ENCODE measurements at regions not wholly inside any gene's neighbourhood (a gene's known extent, or its start where the extent isn't known, plus 50 kb on each side); places are given as distances from the start of the nearest gene placed in this dataset.

DNA sequence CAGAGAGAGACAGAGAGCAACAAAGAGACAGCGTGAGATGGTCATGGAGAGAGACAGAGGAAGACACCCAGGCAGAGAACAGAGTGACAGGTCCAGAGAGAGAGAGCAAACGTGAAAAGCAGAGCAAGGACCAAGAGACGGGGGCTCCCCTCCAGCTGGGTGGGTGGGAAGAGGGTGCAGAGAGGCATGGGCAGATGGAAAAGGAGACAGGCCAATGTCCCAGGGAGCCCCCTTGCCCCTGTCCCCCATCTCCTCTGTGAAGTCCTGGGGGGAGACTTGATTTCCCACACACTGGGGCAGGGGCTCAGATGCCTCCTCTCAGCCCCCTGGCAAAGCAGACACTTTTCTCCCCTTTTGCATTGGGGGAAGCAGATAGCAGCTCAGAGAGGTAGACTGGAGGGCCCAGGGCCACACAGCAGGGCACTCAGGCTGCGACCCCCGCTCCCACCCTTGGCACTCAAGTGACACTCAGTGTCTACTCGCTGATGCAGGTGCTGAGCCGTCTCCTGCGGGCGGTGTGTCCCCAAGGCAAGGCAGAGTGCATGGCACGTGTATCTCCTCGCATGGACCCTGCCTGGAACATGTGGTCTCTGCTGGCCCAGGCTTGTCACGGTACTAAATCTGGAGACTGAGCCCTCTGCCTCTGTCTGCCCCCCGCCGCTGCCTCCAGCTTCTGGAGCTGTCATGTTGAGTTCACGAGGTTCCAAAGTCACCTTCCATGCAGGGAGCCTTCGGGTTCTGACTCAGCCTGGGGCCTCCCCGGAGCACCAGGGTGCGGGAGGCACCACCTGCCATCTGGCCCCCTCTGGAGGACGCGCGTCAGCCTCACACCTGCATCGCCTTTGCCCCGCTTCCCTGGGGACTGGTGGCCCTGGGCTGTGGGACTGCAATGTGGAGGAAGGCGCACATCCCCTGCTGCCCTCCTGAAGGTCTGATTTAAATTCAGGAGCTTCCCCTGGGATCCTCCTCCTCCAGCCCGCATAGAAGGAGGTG is 215.9 kb upstream of the GSE1 start:
- Histone ChIP-seq H3K27ac (ENCODE audit: low read depth in 1 of 2, low read length in 2 of 2) (no peak overlapping the region), H3K9me3 (replicated peaks in 1 of 2; ENCODE audit: control insufficient read depth in 1 of 2, insufficient read depth in 1 of 2, low read length in 2 of 2) (peaks cover 0 to 4% of the 10 kb centered on the region in 2 donors), H3K4me2 (replicated peaks; ENCODE audit: extremely low read depth, low read length, poor library complexity, severe bottlenecking) (no peak overlapping the region), H3K36me3 (replicated peaks in 1 of 2; ENCODE audit: control insufficient read depth in 1 of 2, insufficient read depth in 2 of 2, low read length in 2 of 2) (no peaks in the 10 kb centered on the region), H3K79me2 (ENCODE audit: insufficient read depth, low read length) (no peaks in the 10 kb centered on the region), H3K4me1 (ENCODE audit: control insufficient read depth in 1 of 2, insufficient read depth in 2 of 2, low read length in 2 of 2) (no peaks in the 10 kb centered on the region), H3K4me3 (replicated peaks in 1 of 3; ENCODE audit: low read depth in 2 of 3, low read length in 3 of 3) (no peak overlapping the region), H3K27me3 (ENCODE audit: control insufficient read depth in 2 of 2, insufficient read depth in 2 of 2, low read length in 2 of 2) (peaks cover 0 to 12% of the 10 kb centered on the region in 2 donors), H3K9ac (ENCODE audit: insufficient read depth, low read length, poor library complexity, severe bottlenecking) (no peak overlapping the region), H4K20me1 (ENCODE audit: insufficient read depth, low read length) (no peaks in the 10 kb centered on the region), H2AFZ (ENCODE audit: insufficient read depth, low read depth, low read length, poor library complexity, severe bottlenecking) (no peak overlapping the region)
- WGBS (ENCODE audit: insufficient coverage): 85% methylated on average over 22 of the region's 25 CpGs
- intact Hi-C loops (cut with micrococcal nuclease): no loop called here
- Mint-ChIP-seq H3K9me3 (no peaks in the 10 kb centered on the region), H3K4me1 (no peaks in the 10 kb centered on the region), H3K4me3 (no peak overlapping the region), H3K36me3 (no peaks in the 10 kb centered on the region), H3K27me3 (ENCODE audit: low read depth in 3 of 3) (peaks cover 19 to 31% (median 20%) of the 10 kb centered on the region in 3 donors), H3K27ac (no peak overlapping the region)
- TF ChIP-seq, protein P1, sequence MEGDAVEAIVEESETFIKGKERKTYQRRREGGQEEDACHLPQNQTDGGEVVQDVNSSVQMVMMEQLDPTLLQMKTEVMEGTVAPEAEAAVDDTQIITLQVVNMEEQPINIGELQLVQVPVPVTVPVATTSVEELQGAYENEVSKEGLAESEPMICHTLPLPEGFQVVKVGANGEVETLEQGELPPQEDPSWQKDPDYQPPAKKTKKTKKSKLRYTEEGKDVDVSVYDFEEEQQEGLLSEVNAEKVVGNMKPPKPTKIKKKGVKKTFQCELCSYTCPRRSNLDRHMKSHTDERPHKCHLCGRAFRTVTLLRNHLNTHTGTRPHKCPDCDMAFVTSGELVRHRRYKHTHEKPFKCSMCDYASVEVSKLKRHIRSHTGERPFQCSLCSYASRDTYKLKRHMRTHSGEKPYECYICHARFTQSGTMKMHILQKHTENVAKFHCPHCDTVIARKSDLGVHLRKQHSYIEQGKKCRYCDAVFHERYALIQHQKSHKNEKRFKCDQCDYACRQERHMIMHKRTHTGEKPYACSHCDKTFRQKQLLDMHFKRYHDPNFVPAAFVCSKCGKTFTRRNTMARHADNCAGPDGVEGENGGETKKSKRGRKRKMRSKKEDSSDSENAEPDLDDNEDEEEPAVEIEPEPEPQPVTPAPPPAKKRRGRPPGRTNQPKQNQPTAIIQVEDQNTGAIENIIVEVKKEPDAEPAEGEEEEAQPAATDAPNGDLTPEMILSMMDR (IDR thresholded peaks at IDR 0.05): no peak
- DNase-seq: no peak

DNA sequence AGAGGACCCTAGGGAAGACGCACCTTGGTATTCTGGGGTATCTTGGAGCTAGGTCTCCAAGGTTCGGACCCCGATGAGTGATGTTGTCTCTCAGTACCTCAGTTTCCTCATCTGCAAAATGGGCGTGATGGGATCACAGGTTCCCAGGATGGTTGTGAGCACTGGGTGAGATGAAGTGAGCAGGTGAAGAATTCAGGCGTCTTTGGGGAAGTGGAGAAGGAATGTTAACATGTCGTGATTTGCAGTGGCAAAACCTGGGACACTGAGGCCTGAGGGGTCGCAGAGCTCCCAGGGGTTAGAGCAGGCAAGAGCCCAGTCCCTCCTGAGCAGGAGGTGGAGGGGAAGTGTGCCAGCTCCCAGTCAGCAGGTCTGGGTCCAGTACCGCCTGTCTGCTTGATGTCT is 215.1 kb upstream of the GSE1 start:
- no peak overlapping the region for H3K4me3 Mint-ChIP-seq
- Histone ChIP-seq H3K9ac (ENCODE audit: insufficient read depth, low read length, poor library complexity, severe bottlenecking) (no peak overlapping the region), H4K20me1 (ENCODE audit: insufficient read depth, low read length) (no peaks in the 10 kb centered on the region), H2AFZ (ENCODE audit: insufficient read depth, low read depth, low read length, poor library complexity, severe bottlenecking) (no peak overlapping the region), H3K4me1 (ENCODE audit: control insufficient read depth in 1 of 2, insufficient read depth in 2 of 2, low read length in 2 of 2) (no peaks in the 10 kb centered on the region), H3K27ac (ENCODE audit: low read depth in 1 of 2, low read length in 2 of 2) (no peak overlapping the region), H3K79me2 (ENCODE audit: insufficient read depth, low read length) (no peaks in the 10 kb centered on the region), H3K9me3 (replicated peaks in 1 of 2; ENCODE audit: control insufficient read depth in 1 of 2, insufficient read depth in 1 of 2, low read length in 2 of 2) (peaks cover 0 to 4% of the 10 kb centered on the region in 2 donors), H3K36me3 (replicated peaks in 1 of 2; ENCODE audit: control insufficient read depth in 1 of 2, insufficient read depth in 2 of 2, low read length in 2 of 2) (no peaks in the 10 kb centered on the region), H3K27me3 (ENCODE audit: control insufficient read depth in 2 of 2, insufficient read depth in 2 of 2, low read length in 2 of 2) (peaks cover 0 to 12% of the 10 kb centered on the region in 2 donors), H3K4me3 (replicated peaks in 1 of 3; ENCODE audit: low read depth in 2 of 3, low read length in 3 of 3) (no peak overlapping the region), H3K4me2 (replicated peaks; ENCODE audit: extremely low read depth, low read length, poor library complexity, severe bottlenecking) (no peak overlapping the region)
- WGBS (ENCODE audit: insufficient coverage): 94% methylated on average over 8 of the region's 8 CpGs
- intact Hi-C loops (cut with micrococcal nuclease): no loop called here
- H3K9me3 Mint-ChIP-seq: no peaks in the 10 kb centered on the region
- no peaks in the 10 kb centered on the region for H3K4me1 Mint-ChIP-seq
- TF ChIP-seq, protein P1 (IDR thresholded peaks at IDR 0.05): no peak
- H3K36me3 Mint-ChIP-seq: no peaks in the 10 kb centered on the region
- no peak overlapping the region for H3K27ac Mint-ChIP-seq
- peaks cover 19 to 31% (median 20%) of the 10 kb centered on the region in 3 donors for H3K27me3 Mint-ChIP-seq (ENCODE audit: low read depth in 3 of 3)
- DNase-seq: no peak

All from CD14-positive monocyte (primary cell).